IPS-15b (cell line): ENCODE measurements at regions not wholly inside any gene's neighbourhood (a gene's known extent, or its start where the extent isn't known, plus 50 kb on each side); places are given as distances from the start of the nearest gene placed in this dataset.

Experiments
- H3K27me3 ChIP-seq: one replicate; pipeline ENCODE4 v1.6.1; 2013; ENCODE audit warnings: low read length; ENCODE audit not compliant: control insufficient read depth, insufficient read depth
- H3K36me3 ChIP-seq: one replicate; pipeline ENCODE4 v1.6.1; 2013; ENCODE audit warnings: low read length; ENCODE audit not compliant: control insufficient read depth, insufficient read depth
- H3K4me1 ChIP-seq: one replicate; pipeline ENCODE4 v1.6.1; 2013; ENCODE audit warnings: mild to moderate bottlenecking, low read length; ENCODE audit not compliant: control insufficient read depth, insufficient read depth
- H3K4me3 ChIP-seq: one replicate; pipeline ENCODE4 v1.5.1; 2013; ENCODE audit warnings: low read depth, low read length
- H3K9ac ChIP-seq: one replicate; pipeline ENCODE4 v1.6.1; 2013; ENCODE audit warnings: low read depth, mild to moderate bottlenecking, low read length
- H3K9me3 ChIP-seq: one replicate; pipeline ENCODE4 v1.6.1; 2013; ENCODE audit warnings: mild to moderate bottlenecking, low read length; ENCODE audit not compliant: control insufficient read depth, insufficient read depth

GRCh38 chr2:134073023-134073422 lies 180.8 kb upstream of the MGAT5 start:
- no peaks in the 10 kb centered on the region for H3K36me3 ChIP-seq
- no peaks in the 10 kb centered on the region for H3K27me3 ChIP-seq
- H3K9ac ChIP-seq, result no peak overlapping the region
- no peak overlapping the region for H3K4me3 ChIP-seq
- H3K9me3 ChIP-seq, result no peaks in the 10 kb centered on the region
- H3K4me1 ChIP-seq, result no peaks in the 10 kb centered on the region

GRCh38 chr2:134074619-134075018 lies 179.3 kb upstream of the MGAT5 start:
- Histone ChIP-seq H3K4me3 (no peak overlapping the region), H3K4me1 (no peaks in the 10 kb centered on the region), H3K36me3 (no peaks in the 10 kb centered on the region), H3K9me3 (no peaks in the 10 kb centered on the region), H3K9ac (no peak overlapping the region), H3K27me3 (no peaks in the 10 kb centered on the region)

GRCh38 chr2:134075204-134075603 lies 178.7 kb upstream of the MGAT5 start:
- Histone ChIP-seq H3K9ac (no peak overlapping the region), H3K27me3 (no peaks in the 10 kb centered on the region), H3K4me3 (no peak overlapping the region), H3K4me1 (peaks cover 3% of the 10 kb centered on the region), H3K36me3 (no peaks in the 10 kb centered on the region), H3K9me3 (no peaks in the 10 kb centered on the region)

GRCh38 chr2:134078354-134078753 lies 175.5 kb upstream of the MGAT5 start:
- no peaks in the 10 kb centered on the region for H3K27me3 ChIP-seq
- peaks cover 3% of the 10 kb centered on the region for H3K4me1 ChIP-seq
- H3K4me3 ChIP-seq, result no peak overlapping the region
- H3K36me3 ChIP-seq, result no peaks in the 10 kb centered on the region
- no peaks in the 10 kb centered on the region for H3K9me3 ChIP-seq
- no peak overlapping the region for H3K9ac ChIP-seq

- H3K36me3 ChIP-seq, result no peaks in the 10 kb centered on the region
- H3K4me1 ChIP-seq, result peaks cover 3% of the 10 kb centered on the region
- H3K27me3 ChIP-seq, result no peaks in the 10 kb centered on the region
- H3K9ac ChIP-seq, result no peak overlapping the region
- no peak overlapping the region for H3K4me3 ChIP-seq
- H3K9me3 ChIP-seq, result no peaks in the 10 kb centered on the region
Observed at GRCh38 chr2:134079373-134079772, 174.5 kb upstream of the MGAT5 start.

GRCh38 chr2:134080386-134081089 lies 173.3 kb upstream of the MGAT5 start:
- Histone ChIP-seq H3K4me1 (peaks cover 3% of the 10 kb centered on the region), H3K27me3 (no peaks in the 10 kb centered on the region), H3K36me3 (no peaks in the 10 kb centered on the region), H3K4me3 (no peak overlapping the region), H3K9me3 (no peaks in the 10 kb centered on the region), H3K9ac (no peak overlapping the region)

- Histone ChIP-seq H3K27me3 (no peaks in the 10 kb centered on the region), H3K4me3 (no peak overlapping the region), H3K9me3 (no peaks in the 10 kb centered on the region), H3K4me1 (peaks cover 3% of the 10 kb centered on the region), H3K9ac (no peak overlapping the region), H3K36me3 (no peaks in the 10 kb centered on the region)
Observed at GRCh38 chr2:134081238-134081938, 172.5 kb upstream of the MGAT5 start.

- no peak overlapping the region for H3K9ac ChIP-seq
Observed at GRCh38 chr2:134083548-134083947, 170.3 kb upstream of the MGAT5 start.

GRCh38 chr2:134086594-134087219 lies 167.2 kb upstream of the MGAT5 start:
- Histone ChIP-seq H3K9ac (no peak overlapping the region), H3K36me3 (no peaks in the 10 kb centered on the region), H3K4me3 (no peak overlapping the region), H3K27me3 (no peaks in the 10 kb centered on the region), H3K9me3 (no peaks in the 10 kb centered on the region), H3K4me1 (peaks cover 3% of the 10 kb centered on the region)

More at GRCh38 chr2:134083548-134083947, 170.3 kb upstream of the MGAT5 start:
- H3K4me3 ChIP-seq, result no peak overlapping the region
- H3K4me1 ChIP-seq, result peaks cover 6% of the 10 kb centered on the region
- H3K9me3 ChIP-seq, result no peaks in the 10 kb centered on the region
- H3K27me3 ChIP-seq, result no peaks in the 10 kb centered on the region
- no peaks in the 10 kb centered on the region for H3K36me3 ChIP-seq

GRCh38 chr2:134087371-134087921 lies 166.4 kb upstream of the MGAT5 start:
- no peaks in the 10 kb centered on the region for H3K27me3 ChIP-seq
- H3K4me1 ChIP-seq, result peaks cover 3% of the 10 kb centered on the region
- H3K36me3 ChIP-seq, result no peaks in the 10 kb centered on the region
- no peak overlapping the region for H3K4me3 ChIP-seq
- no peaks in the 10 kb centered on the region for H3K9me3 ChIP-seq
- H3K9ac ChIP-seq, result no peak overlapping the region

- no peaks in the 10 kb centered on the region for H3K36me3 ChIP-seq
- H3K4me1 ChIP-seq, result peaks cover 3% of the 10 kb centered on the region
- no peaks in the 10 kb centered on the region for H3K27me3 ChIP-seq
- no peaks in the 10 kb centered on the region for H3K9me3 ChIP-seq
- H3K9ac ChIP-seq, result no peak overlapping the region
- no peak overlapping the region for H3K4me3 ChIP-seq
Observed at GRCh38 chr2:134089454-134089853, 164.4 kb upstream of the MGAT5 start.
